HCT116 (cell line): ENCODE measurements at regions not wholly inside any gene's neighbourhood (a gene's known extent, or its start where the extent isn't known, plus 50 kb on each side); places are given as distances from the start of the nearest gene placed in this dataset.

ENCODE experiments used
- ATAC-seq: fragments of 200-7000 bp; cut with Tn5 transposase; 2 replicates; pipeline ENCODE4 v1.9.1; 2020; ENCODE audit warnings: mild to moderate bottlenecking, moderate library complexity
- BruUV-seq: library from RNA; stranded (reverse); fragments of 400-500 nt; replicated peaks from 2 replicates; lab custom pipeline; 2021; lab: Mats Ljungman, UMichigan
- CTCF ChIA-PET: fragments of 300-600 bp; sonication (Branson Sonifier 250); formaldehyde crosslinking; loops from one replicate; lab custom pipeline; 2021; ENCODE audit warnings: antibody characterized with exemption; lab: Charles Lee
- POLR2A ChIA-PET: fragments of 300-600, 350-600 bp; sonication (Branson Sonifier 250); formaldehyde crosslinking; loops from one replicate; lab custom pipeline; 2021; ENCODE audit warnings: antibody characterized with exemption; lab: Charles Lee
- RAD21 ChIA-PET, 2 experiments: fragments of 300-600 bp; sonication (Branson Sonifier 250); formaldehyde crosslinking; loops; one replicate each; lab custom pipeline; 2023; ENCODE audit warnings: low total read pairs in 2 of 2; ENCODE audit not compliant: uncharacterized antibody in 2 of 2, unreplicated experiment in 2 of 2, low non-redundant PET in 1 of 2; lab: Charles Lee
- DNase-seq: peaks from one replicate; pipeline ENCODE4 v3.0.0-alpha.2; 2010; ENCODE audit warnings: low read depth, low spot score
- H2AFZ ChIP-seq: fragments of 200-600 bp; shearing (Covaris generic), sonication (generic); 2 replicates; pipeline ENCODE4 v1.6.1; 2017; ENCODE audit warnings: low read depth, mixed run types, mixed read lengths, antibody characterized with exemption, low read length; ENCODE audit not compliant: poor library complexity, severe bottlenecking
- H3K27ac ChIP-seq: 2 replicates; pipeline ENCODE4 v1.5.1; 2012; ENCODE audit warnings: low read depth, low read length
- H3K27me3 ChIP-seq: fragments of 200-600 bp; sonication (generic); 2 replicates; pipeline ENCODE4 v1.6.1; 2016; ENCODE audit warnings: mixed run types, low read length, mixed read lengths; ENCODE audit not compliant: insufficient read depth
- H3K36me3 ChIP-seq, 2 experiments: fragments of 200-500 bp in 1 of 2; fragments of 200-600 bp in 1 of 2; sonication (Bioruptor generic) in 1 of 2; sonication (generic) in 1 of 2; 2 replicates each; pipeline versions ENCODE4 v1.5.1 to v1.6.1; 2014 to 2016; ENCODE audit warnings: low read length in 2 of 2, inconsistent platforms in 1 of 2, mixed read lengths in 1 of 2, mixed run types in 1 of 2; ENCODE audit not compliant: insufficient read depth in 2 of 2, control insufficient read depth in 1 of 2
- H3K4me1 ChIP-seq, 2 experiments: fragments of 200-600 bp in 1 of 2; sonication (generic) in 1 of 2; 2 replicates each; pipeline versions ENCODE4 v1.5.1 to v1.6.1; 2012 to 2017; ENCODE audit warnings: low read length in 2 of 2, inconsistent platforms in 1 of 2, mild to moderate bottlenecking in 1 of 2, mixed read lengths in 1 of 2, mixed run types in 1 of 2, moderate library complexity in 1 of 2; ENCODE audit not compliant: insufficient read depth in 2 of 2, control insufficient read depth in 1 of 2
- H3K4me2 ChIP-seq: fragments of 200-600 bp; sonication (generic); 2 replicates; pipeline ENCODE4 v1.6.1; 2017; ENCODE audit warnings: mixed run types, low read length, mixed read lengths
- H3K4me3 ChIP-seq, 2 experiments: fragments of 200-600 bp in 1 of 2; sonication (generic) in 1 of 2; replicated peaks in 1 of 2; 2 replicates each; pipeline ENCODE4 v1.5.1; 2011 to 2016; ENCODE audit warnings: low read length in 2 of 2, control low read depth in 1 of 2, low read depth in 1 of 2, mild to moderate bottlenecking in 1 of 2, mixed read lengths in 1 of 2, mixed run types in 1 of 2
- H3K79me2 ChIP-seq: fragments of 200-600 bp; sonication (generic); 2 replicates; pipeline ENCODE4 v1.6.1; 2017; ENCODE audit warnings: mild to moderate bottlenecking, mixed run types, low read length, moderate library complexity, mixed read lengths; ENCODE audit not compliant: insufficient read depth
- H3K9ac ChIP-seq: fragments of 200-600 bp; sonication (generic); 2 replicates; pipeline ENCODE4 v1.6.1; 2016; ENCODE audit warnings: low read length, mixed read lengths
- H3K9me2 ChIP-seq: fragments of 200-600 bp; sonication (generic), shearing (Covaris generic); 2 replicates; pipeline ENCODE4 v1.6.1; 2017; ENCODE audit warnings: mixed run types, mild to moderate bottlenecking, moderate library complexity; ENCODE audit not compliant: insufficient read depth
- H3K9me3 ChIP-seq, 2 experiments: fragments of 200-500 bp in 1 of 2; fragments of 200-600 bp in 1 of 2; sonication (Bioruptor generic) in 1 of 2; sonication (generic) in 1 of 2; 2 replicates each; pipeline ENCODE4 v1.6.1; 2014 to 2017; ENCODE audit warnings: low read length in 2 of 2, mixed read lengths in 2 of 2, inconsistent platforms in 1 of 2, low read depth in 1 of 2, mild to moderate bottlenecking in 1 of 2, mixed run types in 1 of 2, moderate library complexity in 1 of 2; ENCODE audit not compliant: control insufficient read depth in 1 of 2, insufficient read depth in 1 of 2
- H4K20me1 ChIP-seq: fragments of 200-600 bp; sonication (generic), shearing (Covaris generic); 2 replicates; pipeline ENCODE4 v1.6.1; 2017; ENCODE audit warnings: mixed run types, mild to moderate bottlenecking, moderate library complexity; ENCODE audit not compliant: insufficient read depth
- CEBPB ChIP-seq: IDR thresholded peaks from 2 replicates; pipeline ENCODE4 v1.6.1; 2012; ENCODE audit warnings: low read depth
- EGR1 ChIP-seq: IDR thresholded peaks from 2 replicates; pipeline ENCODE4 v1.6.1; 2012; ENCODE audit warnings: low read depth
- ELF1 ChIP-seq: IDR thresholded peaks from 2 replicates; pipeline ENCODE4 v1.6.1; 2012; ENCODE audit warnings: low read depth, borderline replicate concordance
- EZH2phosphoT487 ChIP-seq: fragments of 200-600 bp; IDR thresholded peaks from 2 replicates; pipeline ENCODE4 v1.6.1; 2018; ENCODE audit warnings: antibody characterized with exemption, borderline replicate concordance
- FOSL1 ChIP-seq: IDR thresholded peaks from 2 replicates; pipeline ENCODE4 v1.6.1; 2012; ENCODE audit warnings: low read depth
- POLR2AphosphoS5 ChIP-seq: IDR thresholded peaks from 2 replicates; pipeline ENCODE4 v1.6.1; 2011; ENCODE audit warnings: mild to moderate bottlenecking, low read depth, low read length, moderate library complexity
- RAD21 ChIP-seq: IDR thresholded peaks from 2 replicates; pipeline ENCODE4 v1.6.1; 2012; ENCODE audit warnings: low read depth, mild to moderate bottlenecking
- SP1 ChIP-seq: IDR thresholded peaks from 2 replicates; pipeline ENCODE4 v1.6.1; 2012; ENCODE audit warnings: low read depth
- SRF ChIP-seq: IDR thresholded peaks from 2 replicates; pipeline ENCODE4 v1.6.1; 2012; ENCODE audit warnings: low read depth
- TCF7L2 ChIP-seq: IDR thresholded peaks from 2 replicates; pipeline ENCODE4 v1.7.0; 2011; ENCODE audit warnings: borderline replicate concordance, inconsistent platforms; ENCODE audit not compliant: insufficient read depth, insufficient read length; ENCODE audit errors: extremely low read depth
- intact Hi-C: fragments of 100-400 bp; cut with micrococcal nuclease; formaldehyde crosslinking; loops from 2 replicates; pipeline ENCODE4 v1.10.0; 2022
- TF ChIP-seq, protein P1 (sequence below): IDR thresholded peaks from 2 replicates; pipeline ENCODE4 v1.6.1; 2012
- TF ChIP-seq, protein P2 (sequence below): IDR thresholded peaks from 2 replicates; pipeline ENCODE4 v1.6.1; 2011; ENCODE audit warnings: mild to moderate bottlenecking, low read length, moderate library complexity; ENCODE audit not compliant: insufficient replicate concordance; ENCODE audit errors: extremely low read depth
- TF ChIP-seq, protein P3 (sequence below), 3 experiments: fragments of 200-600 bp in 1 of 3; sonication (generic) in 1 of 3; IDR thresholded peaks in 2 of 3; conservative IDR thresholded peaks in 1 of 3; 2 replicates each; pipeline ENCODE4 v1.5.1; 2012 to 2017; ENCODE audit warnings: low read depth in 2 of 3, low read length in 2 of 3, antibody characterized with exemption in 1 of 3, borderline replicate concordance in 1 of 3, control low read depth in 1 of 3, mild to moderate bottlenecking in 1 of 3, mixed read lengths in 1 of 3, mixed run types in 1 of 3, moderate library complexity in 1 of 3; ENCODE audit not compliant: insufficient read depth in 1 of 3
- TF ChIP-seq, protein P4 (sequence below): IDR thresholded peaks from 2 replicates; pipeline ENCODE4 v1.6.1; 2012

DNA sequence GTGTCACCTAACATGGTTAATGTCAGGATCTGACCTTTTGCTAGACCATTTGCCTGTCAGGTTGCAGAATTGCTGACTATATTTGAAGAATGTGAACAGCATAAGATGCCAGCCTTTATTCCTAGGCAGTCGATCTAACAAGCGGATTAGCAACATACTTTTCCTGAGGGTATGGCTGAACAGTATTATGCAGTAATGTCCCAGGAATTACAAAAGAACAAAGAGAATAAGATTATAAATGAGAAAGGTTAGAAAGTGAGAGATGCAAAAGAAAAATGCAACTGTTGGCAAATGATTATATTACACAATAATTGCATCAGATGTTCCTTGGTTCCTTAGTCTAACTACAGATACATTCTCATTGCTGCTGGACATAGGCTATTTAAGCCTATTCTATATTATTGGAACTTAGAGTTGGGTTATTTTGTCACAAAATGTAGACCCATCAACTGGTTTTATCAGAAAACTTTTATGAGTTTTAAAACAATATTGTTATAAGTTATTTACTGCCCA is 647.1 kb upstream of the CRIM1 start:
- intact Hi-C loops, result no loop called here
- CTCF ChIA-PET, result no interaction called here
- Histone ChIP-seq H3K4me3 (no peak overlapping the region), H3K9ac (no peak overlapping the region), H4K20me1 (no peaks in the 10 kb centered on the region), H3K4me2 (no peak overlapping the region), H2AFZ (no peak overlapping the region), H3K9me2 (no peaks in the 10 kb centered on the region), H3K27ac (no peak overlapping the region), H3K4me1 (no peaks in the 10 kb centered on the region)
- no TSS peak for BruUV-seq
- ATAC-seq, result no peak
- RAD21 ChIA-PET, result no interaction called here
- TF ChIP-seq EZH2phosphoT487, result no peak
- no peak for TF ChIP-seq RAD21
- no peak for TF ChIP-seq SP1
- TF ChIP-seq, protein P1, sequence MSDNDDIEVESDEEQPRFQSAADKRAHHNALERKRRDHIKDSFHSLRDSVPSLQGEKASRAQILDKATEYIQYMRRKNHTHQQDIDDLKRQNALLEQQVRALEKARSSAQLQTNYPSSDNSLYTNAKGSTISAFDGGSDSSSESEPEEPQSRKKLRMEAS, result no peak
- no peak for TF ChIP-seq CEBPB
- TF ChIP-seq, protein P2, sequence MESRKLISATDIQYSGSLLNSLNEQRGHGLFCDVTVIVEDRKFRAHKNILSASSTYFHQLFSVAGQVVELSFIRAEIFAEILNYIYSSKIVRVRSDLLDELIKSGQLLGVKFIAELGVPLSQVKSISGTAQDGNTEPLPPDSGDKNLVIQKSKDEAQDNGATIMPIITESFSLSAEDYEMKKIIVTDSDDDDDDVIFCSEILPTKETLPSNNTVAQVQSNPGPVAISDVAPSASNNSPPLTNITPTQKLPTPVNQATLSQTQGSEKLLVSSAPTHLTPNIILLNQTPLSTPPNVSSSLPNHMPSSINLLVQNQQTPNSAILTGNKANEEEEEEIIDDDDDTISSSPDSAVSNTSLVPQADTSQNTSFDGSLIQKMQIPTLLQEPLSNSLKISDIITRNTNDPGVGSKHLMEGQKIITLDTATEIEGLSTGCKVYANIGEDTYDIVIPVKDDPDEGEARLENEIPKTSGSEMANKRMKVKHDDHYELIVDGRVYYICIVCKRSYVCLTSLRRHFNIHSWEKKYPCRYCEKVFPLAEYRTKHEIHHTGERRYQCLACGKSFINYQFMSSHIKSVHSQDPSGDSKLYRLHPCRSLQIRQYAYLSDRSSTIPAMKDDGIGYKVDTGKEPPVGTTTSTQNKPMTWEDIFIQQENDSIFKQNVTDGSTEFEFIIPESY, result no peak
- no peak for TF ChIP-seq ELF1
- no peak for TF ChIP-seq TCF7L2
- no peak for TF ChIP-seq EGR1
- TF ChIP-seq, protein P3, sequence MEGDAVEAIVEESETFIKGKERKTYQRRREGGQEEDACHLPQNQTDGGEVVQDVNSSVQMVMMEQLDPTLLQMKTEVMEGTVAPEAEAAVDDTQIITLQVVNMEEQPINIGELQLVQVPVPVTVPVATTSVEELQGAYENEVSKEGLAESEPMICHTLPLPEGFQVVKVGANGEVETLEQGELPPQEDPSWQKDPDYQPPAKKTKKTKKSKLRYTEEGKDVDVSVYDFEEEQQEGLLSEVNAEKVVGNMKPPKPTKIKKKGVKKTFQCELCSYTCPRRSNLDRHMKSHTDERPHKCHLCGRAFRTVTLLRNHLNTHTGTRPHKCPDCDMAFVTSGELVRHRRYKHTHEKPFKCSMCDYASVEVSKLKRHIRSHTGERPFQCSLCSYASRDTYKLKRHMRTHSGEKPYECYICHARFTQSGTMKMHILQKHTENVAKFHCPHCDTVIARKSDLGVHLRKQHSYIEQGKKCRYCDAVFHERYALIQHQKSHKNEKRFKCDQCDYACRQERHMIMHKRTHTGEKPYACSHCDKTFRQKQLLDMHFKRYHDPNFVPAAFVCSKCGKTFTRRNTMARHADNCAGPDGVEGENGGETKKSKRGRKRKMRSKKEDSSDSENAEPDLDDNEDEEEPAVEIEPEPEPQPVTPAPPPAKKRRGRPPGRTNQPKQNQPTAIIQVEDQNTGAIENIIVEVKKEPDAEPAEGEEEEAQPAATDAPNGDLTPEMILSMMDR (IDR thresholded peaks at IDR 0.05 in 2 of 3, conservative IDR thresholded peaks at IDR 0.05 in 1 of 3; ENCODE audit: borderline replicate concordance in 1 of 3, insufficient read depth in 1 of 3, low read depth in 2 of 3, low read length in 2 of 3), result no peak
- TF ChIP-seq, protein P4, sequence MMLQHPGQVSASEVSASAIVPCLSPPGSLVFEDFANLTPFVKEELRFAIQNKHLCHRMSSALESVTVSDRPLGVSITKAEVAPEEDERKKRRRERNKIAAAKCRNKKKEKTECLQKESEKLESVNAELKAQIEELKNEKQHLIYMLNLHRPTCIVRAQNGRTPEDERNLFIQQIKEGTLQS, result no peak
- TF ChIP-seq POLR2AphosphoS5, result no peak
- no peak for TF ChIP-seq FOSL1
- TF ChIP-seq SRF, result no peak
- TF ChIP-seq, all 23 proteins: peak for 0
- Histone ChIP-seq H3K36me3 (no peaks in the 10 kb centered on the region), H3K27me3 (no peaks in the 10 kb centered on the region), H3K79me2 (no peaks in the 10 kb centered on the region), H3K9me3 (no peaks in the 10 kb centered on the region; a peak in 1 of 4 replicates)
- POLR2A ChIA-PET, result no interaction called here
- no peak for DNase-seq
